Mammary epithelial cell (primary cell): ENCODE measurements at regions not wholly inside any gene's neighbourhood (a gene's known extent, or its start where the extent isn't known, plus 50 kb on each side); places are given as distances from the start of the nearest gene placed in this dataset.

Source experiments
- EZH2 ChIP-seq: IDR thresholded peaks from 2 replicates; pipeline ENCODE4 v1.6.1; 2012; ENCODE audit warnings: low read length, inconsistent platforms, borderline replicate concordance
- TF ChIP-seq, protein P1 (sequence below), 2 donors: IDR thresholded peaks in 1 of 2; conservative IDR thresholded peaks in 1 of 2; 2 replicates each; pipeline ENCODE4 v1.5.1; 2011 to 2012; ENCODE audit warnings: inconsistent platforms in 2 of 2, low read length in 2 of 2, mild to moderate bottlenecking in 2 of 2, control low read depth in 1 of 2, low read depth in 1 of 2; ENCODE audit not compliant: insufficient read depth in 1 of 2; ENCODE audit errors: extremely low read depth in 1 of 2

DNA sequence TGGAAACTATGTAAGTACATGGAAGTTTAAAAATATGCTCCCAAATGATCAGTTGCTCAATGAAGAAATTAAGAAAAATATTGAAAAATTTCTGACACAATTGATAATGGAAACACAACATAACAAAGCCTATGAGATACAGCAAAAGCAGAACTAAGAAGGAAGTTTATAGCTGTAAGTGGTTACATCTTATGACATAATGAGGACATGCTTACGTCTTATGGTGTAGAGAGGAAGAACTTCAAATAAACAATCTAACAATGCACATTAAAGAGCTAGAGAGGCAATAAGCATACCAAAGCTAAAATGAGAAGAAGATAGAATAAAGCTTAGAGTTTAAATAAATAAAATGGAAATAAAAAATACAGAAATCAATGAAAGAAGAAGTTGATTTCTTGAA lies 50.0 kb upstream of the CEACAM21 start:
- TF ChIP-seq, protein P1, sequence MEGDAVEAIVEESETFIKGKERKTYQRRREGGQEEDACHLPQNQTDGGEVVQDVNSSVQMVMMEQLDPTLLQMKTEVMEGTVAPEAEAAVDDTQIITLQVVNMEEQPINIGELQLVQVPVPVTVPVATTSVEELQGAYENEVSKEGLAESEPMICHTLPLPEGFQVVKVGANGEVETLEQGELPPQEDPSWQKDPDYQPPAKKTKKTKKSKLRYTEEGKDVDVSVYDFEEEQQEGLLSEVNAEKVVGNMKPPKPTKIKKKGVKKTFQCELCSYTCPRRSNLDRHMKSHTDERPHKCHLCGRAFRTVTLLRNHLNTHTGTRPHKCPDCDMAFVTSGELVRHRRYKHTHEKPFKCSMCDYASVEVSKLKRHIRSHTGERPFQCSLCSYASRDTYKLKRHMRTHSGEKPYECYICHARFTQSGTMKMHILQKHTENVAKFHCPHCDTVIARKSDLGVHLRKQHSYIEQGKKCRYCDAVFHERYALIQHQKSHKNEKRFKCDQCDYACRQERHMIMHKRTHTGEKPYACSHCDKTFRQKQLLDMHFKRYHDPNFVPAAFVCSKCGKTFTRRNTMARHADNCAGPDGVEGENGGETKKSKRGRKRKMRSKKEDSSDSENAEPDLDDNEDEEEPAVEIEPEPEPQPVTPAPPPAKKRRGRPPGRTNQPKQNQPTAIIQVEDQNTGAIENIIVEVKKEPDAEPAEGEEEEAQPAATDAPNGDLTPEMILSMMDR (conservative IDR thresholded peaks at IDR 0.05 in 1 of 2, IDR thresholded peaks at IDR 0.05 in 1 of 2; ENCODE audit: extremely low read depth in 1 of 2, insufficient read depth in 1 of 2, low read depth in 1 of 2, low read length in 2 of 2): no peak
- no peak for TF ChIP-seq EZH2
